HT-29 (cell line): ENCODE measurements at regions not wholly inside any gene's neighbourhood (a gene's known extent, or its start where the extent isn't known, plus 50 kb on each side); places are given as distances from the start of the nearest gene placed in this dataset. TPM values are rescaled to one million over a fixed set of nuclear protein-coding genes. Genes with fewer than 3 reads are reported as not detected.
"Not testable (repeated sequence)": the region's sequence is repeated elsewhere in the genome, so short reads cannot be mapped to it uniquely, and the experiment has no call there.

ENCODE experiments used
- DNase-seq: peaks from one replicate; pipeline ENCODE4 v3.0.0-alpha.2; 2015; ENCODE audit warnings: low spot score
- small RNA-seq: library from RNA; depleted of rRNA; stranded (forward); fragments of <200 nt; gene quantifications from one replicate; pipeline ENCODE3, GENCODE V24; 2014

GRCh38 chr15:53843869-53844569, 84.6 kb upstream of the WDR72 start:
- DNase-seq: no peak

- DNase-seq: no peak
These were observed 83.7 kb upstream of the WDR72 start for GRCh38 chr15:53843166-53843565.

GRCh38 chr15:53841651-53842050, 82.2 kb upstream of the WDR72 start:
- no peak for DNase-seq

- no peak for DNase-seq
These were observed 81.2 kb upstream of the WDR72 start for GRCh38 chr15:53840681-53841080.

GRCh38 chr15:53837263-53837662, 77.8 kb upstream of the WDR72 start:
- peak; percentile 94 for DNase-seq

- no peak for DNase-seq
These were observed 77.2 kb upstream of the WDR72 start for GRCh38 chr15:53836618-53837017.

- no peak for DNase-seq
These were observed 75.8 kb upstream of the WDR72 start for GRCh38 chr15:53835309-53835708.

- DNase-seq: no peak
These were observed 74.8 kb upstream of the WDR72 start for GRCh38 chr15:53834214-53834613.

GRCh38 chr15:53833134-53833624, 73.7 kb upstream of the WDR72 start:
- no peak for DNase-seq

GRCh38 chr15:53831907-53832770, 72.7 kb upstream of the WDR72 start:
- DNase-seq: peak; percentile 29

GRCh38 chr15:53830707-53831386, 71.4 kb upstream of the WDR72 start:
- DNase-seq: peak; percentile 36

- no peak for DNase-seq
These were observed 70.5 kb upstream of the WDR72 start for GRCh38 chr15:53829923-53830459.

GRCh38 chr15:53829471-53829870, 70.0 kb upstream of the WDR72 start:
- DNase-seq: no peak

GRCh38 chr15:53827355-53827754, 67.9 kb upstream of the WDR72 start:
- no peak for DNase-seq

GRCh38 chr15:53811530-53811929, 52.1 kb upstream of the WDR72 start:
- peak; percentile 74 for DNase-seq

- not testable (repeated sequence) for DNase-seq
These were observed 50.8 kb upstream of the WDR72 start for GRCh38 chr15:53810306-53810705.

Small RNA genes in the stretch of these regions (small RNA-seq; reads per million reads assigned to genes)
- not detected for gene AC084759.1
